AG10803 (cell line): ENCODE measurements at regions not wholly inside any gene's neighbourhood (a gene's known extent, or its start where the extent isn't known, plus 50 kb on each side); places are given as distances from the start of the nearest gene placed in this dataset.

Experiments
- DNase-seq: peaks from one replicate; pipeline ENCODE4 v3.0.0; 2010; ENCODE audit warnings: low read depth
- H3K4me3 ChIP-seq: 2 replicates; pipeline ENCODE4 v1.5.1; 2011; ENCODE audit warnings: mild to moderate bottlenecking, low read length, control low read depth
- CTCF ChIP-seq: conservative IDR thresholded peaks from 2 replicates; pipeline ENCODE4 v1.5.1; 2011; ENCODE audit warnings: mild to moderate bottlenecking, low read length, control low read depth, inconsistent platforms

- DNase-seq: no peak
- no peak for TF ChIP-seq CTCF
- no peak overlapping the region for H3K4me3 ChIP-seq
Measured at GRCh38 chr22:22752199-22752555, 107.8 kb downstream of the GGTLC2 start.

GRCh38 chr22:22752556-22753477 lies 108.4 kb downstream of the GGTLC2 start:
- TF ChIP-seq CTCF: no peak
- H3K4me3 ChIP-seq: no peak overlapping the region
- DNase-seq: peak; percentile 76

- peak; percentile 60 for TF ChIP-seq CTCF
- no peak for DNase-seq
- no peak overlapping the region for H3K4me3 ChIP-seq
Measured at GRCh38 chr22:22753526-22754267, 109.3 kb downstream of the GGTLC2 start.

GRCh38 chr22:22754268-22754657 lies 109.8 kb downstream of the GGTLC2 start:
- TF ChIP-seq CTCF: no peak
- no peak for DNase-seq
- H3K4me3 ChIP-seq: no peak overlapping the region

- no peak for DNase-seq
- H3K4me3 ChIP-seq: no peak overlapping the region
- TF ChIP-seq CTCF: no peak
Measured at GRCh38 chr22:22754961-22755777, 110.8 kb downstream of the GGTLC2 start.

- no peak for TF ChIP-seq CTCF
- no peak for DNase-seq
- H3K4me3 ChIP-seq: no peak overlapping the region
Measured at GRCh38 chr22:22755778-22756100, 111.3 kb downstream of the GGTLC2 start.
